ENCODE measurements at regions not wholly inside any gene's neighbourhood (a gene's known extent, or its start where the extent isn't known, plus 50 kb on each side); places are given as distances from the start of the nearest gene placed in this dataset.

DNA sequence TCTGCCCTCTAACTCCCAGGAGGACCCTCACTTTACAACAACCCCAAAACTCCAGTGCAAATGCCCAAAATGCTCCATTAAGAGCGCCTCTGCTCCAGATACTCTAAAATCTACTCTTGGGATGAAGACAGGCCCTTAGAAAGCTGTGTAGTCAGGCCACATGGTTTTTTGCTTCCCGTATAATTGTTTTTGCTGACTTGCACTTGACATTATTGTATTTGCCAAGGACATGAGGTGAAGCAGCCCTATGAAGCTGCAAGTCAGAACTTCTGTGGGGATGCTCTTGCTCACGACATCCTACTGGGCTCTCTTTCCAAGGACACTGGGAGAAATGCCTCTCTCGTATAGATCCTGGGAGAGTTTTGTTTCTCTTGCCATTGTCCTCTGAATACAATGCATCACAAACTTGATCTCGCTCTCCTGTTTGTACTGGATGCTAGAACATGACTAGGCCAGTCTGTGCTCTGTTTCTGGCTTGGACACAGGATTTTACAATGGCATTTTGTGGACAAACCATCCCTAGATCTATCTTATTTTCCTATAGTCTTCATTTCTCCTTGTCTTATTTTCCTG is 177.2 kb upstream of the DTNBP1 start:
- Mint-ChIP-seq H3K9me3 (peaks cover 0 to 1% (median 0%) of the 10 kb centered on the region in 6 donors), H3K27me3 (ENCODE audit: low read depth in 3 of 3) (peaks cover 0 to 6% (median 2%) of the 10 kb centered on the region in 3 donors), H3K27ac (no peak overlapping the region), H3K4me3 (no peak overlapping the region), H3K4me1 (no peaks in the 10 kb centered on the region), H3K36me3 (no peaks in the 10 kb centered on the region)
- no peak for DNase-seq

DNA sequence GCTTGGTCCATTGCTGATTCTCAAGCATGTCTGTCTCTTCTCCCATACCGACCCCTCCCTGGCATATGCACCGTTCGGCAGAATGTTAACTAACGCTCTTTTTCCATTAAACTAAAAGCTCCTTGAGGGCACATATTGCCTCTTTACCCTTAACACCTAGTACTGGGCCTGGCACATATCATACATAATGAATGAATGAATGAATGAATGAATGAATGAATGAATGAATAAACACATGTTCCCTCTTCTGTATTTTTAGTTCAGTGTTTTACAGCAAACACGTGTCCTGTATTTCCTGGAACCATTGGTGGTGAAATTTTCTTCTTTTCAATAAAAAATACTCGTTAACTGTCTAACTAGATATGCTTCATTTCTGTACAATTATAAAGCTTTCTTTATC is 174.4 kb upstream of the DTNBP1 start:
- H3K9me3 Mint-ChIP-seq: peaks cover 0 to 1% (median 0%) of the 10 kb centered on the region in 6 donors
- no peaks in the 10 kb centered on the region for H3K4me1 Mint-ChIP-seq
- H3K27me3 Mint-ChIP-seq (ENCODE audit: low read depth in 3 of 3): peaks cover 0 to 6% (median 2%) of the 10 kb centered on the region in 3 donors
- H3K27ac Mint-ChIP-seq: no peak overlapping the region
- no peak for DNase-seq
- no peak overlapping the region for H3K4me3 Mint-ChIP-seq
- H3K36me3 Mint-ChIP-seq: no peaks in the 10 kb centered on the region

DNA sequence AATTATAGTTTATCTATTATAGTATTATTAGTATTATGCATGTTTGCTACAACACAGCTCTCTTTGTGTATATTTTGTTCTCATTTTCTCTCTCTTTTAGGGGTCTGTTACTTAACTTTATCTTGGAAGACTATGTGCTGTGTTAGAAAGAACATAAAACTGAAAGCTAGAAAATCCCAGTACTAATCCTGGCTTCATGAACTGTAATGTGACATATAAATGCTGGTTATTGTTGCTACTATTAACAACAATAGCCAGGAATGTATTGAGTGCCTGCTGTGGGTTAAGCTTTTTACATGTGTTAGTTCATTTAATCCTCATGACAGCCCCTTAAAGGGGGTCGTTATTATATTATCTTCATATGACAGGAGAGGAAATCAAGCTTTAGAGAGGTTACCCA is 170.0 kb upstream of the DTNBP1 start:
- no peak overlapping the region for H3K4me3 Mint-ChIP-seq
- no peak overlapping the region for H3K27ac Mint-ChIP-seq
- H3K27me3 Mint-ChIP-seq (ENCODE audit: low read depth in 3 of 3): peaks cover 0 to 3% (median 0%) of the 10 kb centered on the region in 3 donors
- H3K9me3 Mint-ChIP-seq: peaks cover 0 to 1% (median 0%) of the 10 kb centered on the region in 6 donors
- no peaks in the 10 kb centered on the region for H3K36me3 Mint-ChIP-seq
- H3K4me1 Mint-ChIP-seq: no peaks in the 10 kb centered on the region
- no peak for DNase-seq

DNA sequence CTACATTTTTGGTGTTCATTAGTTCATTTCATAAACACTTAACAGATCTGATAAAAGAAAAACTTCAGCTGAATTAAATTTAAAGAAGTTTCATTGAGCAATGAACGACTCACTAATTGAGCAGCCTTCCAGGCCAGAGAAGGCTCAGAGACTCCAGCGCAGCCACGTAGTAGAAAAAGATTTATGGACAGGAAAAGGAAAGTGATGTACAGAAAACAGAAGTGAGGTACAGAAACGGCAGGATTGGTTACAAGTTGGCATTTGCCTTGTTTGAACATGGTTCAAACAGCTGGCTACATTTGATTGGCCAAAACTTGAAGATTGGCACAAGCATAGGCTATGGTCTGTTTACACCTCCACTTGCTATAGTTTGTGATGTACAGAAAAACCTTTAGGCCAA is 166.3 kb upstream of the DTNBP1 start:
- Mint-ChIP-seq H3K36me3 (no peaks in the 10 kb centered on the region), H3K4me1 (no peaks in the 10 kb centered on the region), H3K9me3 (no peaks in the 10 kb centered on the region), H3K4me3 (no peak overlapping the region), H3K27me3 (ENCODE audit: low read depth in 3 of 3) (peaks cover 0 to 5% (median 2%) of the 10 kb centered on the region in 3 donors), H3K27ac (no peak overlapping the region)
- no peak for DNase-seq

- no peaks in the 10 kb centered on the region for H3K9me3 Mint-ChIP-seq
- no peaks in the 10 kb centered on the region for H3K4me1 Mint-ChIP-seq
- H3K36me3 Mint-ChIP-seq: no peaks in the 10 kb centered on the region
- DNase-seq: no peak
- H3K4me3 Mint-ChIP-seq: no peak overlapping the region
- peaks cover 0 to 10% (median 2%) of the 10 kb centered on the region in 3 donors for H3K27me3 Mint-ChIP-seq (ENCODE audit: low read depth in 3 of 3)
- H3K27ac Mint-ChIP-seq: no peak overlapping the region
These were observed 164.8 kb upstream of the DTNBP1 start for GRCh38 chr6:15827496-15828255.

DNA sequence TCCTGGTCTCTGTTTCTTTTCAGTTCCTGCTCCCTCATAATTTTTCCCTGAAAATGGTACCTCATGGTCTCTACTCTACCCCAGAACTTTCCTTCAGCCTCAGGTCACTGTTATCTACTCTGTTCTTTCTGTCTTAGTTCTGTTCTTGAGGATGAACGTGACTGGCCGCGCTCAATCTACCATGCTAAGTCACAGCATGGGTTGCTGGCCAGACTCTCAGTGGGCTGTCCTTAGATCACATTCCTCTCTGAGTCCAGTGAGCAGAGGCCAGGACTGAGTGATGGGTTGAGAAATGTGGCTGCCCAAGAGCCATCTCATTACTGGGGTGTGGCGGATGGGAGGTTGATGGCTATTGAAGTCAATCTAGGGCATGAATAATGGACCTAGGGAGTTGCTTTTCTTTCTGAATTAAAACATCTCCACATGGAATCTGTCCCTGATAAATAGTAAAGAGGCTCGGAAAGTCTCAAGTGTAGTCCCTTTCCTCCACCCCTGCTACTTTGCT is 164.0 kb upstream of the DTNBP1 start:
- peaks cover 2 to 10% (median 2%) of the 10 kb centered on the region in 3 donors for H3K27me3 Mint-ChIP-seq (ENCODE audit: low read depth in 3 of 3)
- H3K4me1 Mint-ChIP-seq: no peaks in the 10 kb centered on the region
- no peak overlapping the region for H3K4me3 Mint-ChIP-seq
- H3K36me3 Mint-ChIP-seq: no peaks in the 10 kb centered on the region
- no peak for DNase-seq
- H3K27ac Mint-ChIP-seq: no peak overlapping the region
- no peaks in the 10 kb centered on the region for H3K9me3 Mint-ChIP-seq

GRCh38 chr6:15825332-15825930 is 162.6 kb upstream of the DTNBP1 start:
- DNase-seq: no peak
- Mint-ChIP-seq H3K36me3 (no peaks in the 10 kb centered on the region), H3K27me3 (ENCODE audit: low read depth in 3 of 3) (peaks cover 2 to 10% (median 2%) of the 10 kb centered on the region in 3 donors), H3K27ac (no peak overlapping the region), H3K4me3 (no peak overlapping the region), H3K4me1 (no peaks in the 10 kb centered on the region), H3K9me3 (no peaks in the 10 kb centered on the region)

- no peak for DNase-seq
- peaks cover 2 to 13% (median 2%) of the 10 kb centered on the region in 3 donors for H3K27me3 Mint-ChIP-seq (ENCODE audit: low read depth in 3 of 3)
- no peaks in the 10 kb centered on the region for H3K36me3 Mint-ChIP-seq
- H3K27ac Mint-ChIP-seq: no peak overlapping the region
- H3K4me1 Mint-ChIP-seq: no peaks in the 10 kb centered on the region
- H3K4me3 Mint-ChIP-seq: no peak overlapping the region
- no peaks in the 10 kb centered on the region for H3K9me3 Mint-ChIP-seq
These were observed 162.0 kb upstream of the DTNBP1 start for GRCh38 chr6:15824811-15825210.

- H3K36me3 Mint-ChIP-seq: no peaks in the 10 kb centered on the region
- peaks cover 2 to 14% (median 2%) of the 10 kb centered on the region in 3 donors for H3K27me3 Mint-ChIP-seq (ENCODE audit: low read depth in 3 of 3)
- H3K4me3 Mint-ChIP-seq: no peak overlapping the region
- no peak for DNase-seq
- H3K4me1 Mint-ChIP-seq: no peaks in the 10 kb centered on the region
- H3K27ac Mint-ChIP-seq: no peak overlapping the region
- H3K9me3 Mint-ChIP-seq: no peaks in the 10 kb centered on the region
These were observed 161.1 kb upstream of the DTNBP1 start for GRCh38 chr6:15823838-15824414.

GRCh38 chr6:15822835-15823234 is 160.0 kb upstream of the DTNBP1 start:
- Mint-ChIP-seq H3K9me3 (no peaks in the 10 kb centered on the region), H3K4me3 (no peak overlapping the region), H3K27me3 (ENCODE audit: low read depth in 3 of 3) (peaks cover 2 to 14% (median 2%) of the 10 kb centered on the region in 3 donors), H3K27ac (no peak overlapping the region), H3K4me1 (no peaks in the 10 kb centered on the region), H3K36me3 (no peaks in the 10 kb centered on the region)
- no peak for DNase-seq

DNA sequence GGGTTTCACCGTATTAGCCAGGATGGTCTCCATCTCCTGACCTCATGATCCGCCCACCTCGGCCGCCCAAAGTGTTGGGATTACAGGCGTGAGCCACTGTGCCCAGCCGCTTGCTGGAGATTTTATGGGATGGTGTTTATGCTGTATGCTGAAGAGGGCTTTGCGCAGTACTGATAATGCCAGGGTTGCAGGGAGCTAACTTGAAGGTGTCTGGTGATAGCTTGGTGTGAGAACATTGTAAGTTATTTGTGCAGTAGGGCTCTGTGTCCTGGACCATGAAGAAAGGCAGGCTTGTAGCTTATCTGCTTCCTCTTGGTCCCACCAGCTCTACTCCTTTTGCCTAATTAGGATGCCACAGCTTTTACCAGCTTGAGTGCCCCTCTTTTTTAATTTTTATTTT is 157.0 kb upstream of the DTNBP1 start:
- Mint-ChIP-seq H3K4me3 (no peak overlapping the region), H3K4me1 (no peaks in the 10 kb centered on the region), H3K27me3 (ENCODE audit: low read depth in 3 of 3) (peaks cover under 1 to 13% (median 2%) of the 10 kb centered on the region in 3 donors), H3K36me3 (no peaks in the 10 kb centered on the region), H3K9me3 (no peaks in the 10 kb centered on the region), H3K27ac (no peak overlapping the region)
- DNase-seq: no peak

DNA sequence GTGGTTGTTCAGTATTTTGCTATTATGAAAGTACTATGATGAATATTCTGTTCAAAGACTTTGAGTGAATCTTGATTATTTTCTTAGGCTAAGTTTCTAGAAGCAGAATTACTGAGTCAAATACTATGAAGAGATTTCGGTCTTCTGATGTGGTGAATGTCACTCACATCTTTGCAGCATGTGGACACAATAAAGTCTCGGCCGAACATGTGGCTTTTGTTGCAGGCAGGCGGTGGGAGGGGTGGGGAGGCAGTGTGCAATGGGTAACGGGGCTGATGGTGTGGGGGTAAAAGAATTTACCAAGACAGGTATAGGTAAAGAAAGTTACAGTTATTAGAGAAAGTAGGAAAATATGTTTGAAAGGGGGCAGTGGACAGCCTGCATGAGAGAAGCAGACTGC is 156.4 kb upstream of the DTNBP1 start:
- no peaks in the 10 kb centered on the region for H3K9me3 Mint-ChIP-seq
- H3K4me1 Mint-ChIP-seq: no peaks in the 10 kb centered on the region
- peaks cover 0 to 13% (median 2%) of the 10 kb centered on the region in 3 donors for H3K27me3 Mint-ChIP-seq (ENCODE audit: low read depth in 3 of 3)
- no peak overlapping the region for H3K4me3 Mint-ChIP-seq
- no peak overlapping the region for H3K27ac Mint-ChIP-seq
- no peaks in the 10 kb centered on the region for H3K36me3 Mint-ChIP-seq
- no peak for DNase-seq

DNA sequence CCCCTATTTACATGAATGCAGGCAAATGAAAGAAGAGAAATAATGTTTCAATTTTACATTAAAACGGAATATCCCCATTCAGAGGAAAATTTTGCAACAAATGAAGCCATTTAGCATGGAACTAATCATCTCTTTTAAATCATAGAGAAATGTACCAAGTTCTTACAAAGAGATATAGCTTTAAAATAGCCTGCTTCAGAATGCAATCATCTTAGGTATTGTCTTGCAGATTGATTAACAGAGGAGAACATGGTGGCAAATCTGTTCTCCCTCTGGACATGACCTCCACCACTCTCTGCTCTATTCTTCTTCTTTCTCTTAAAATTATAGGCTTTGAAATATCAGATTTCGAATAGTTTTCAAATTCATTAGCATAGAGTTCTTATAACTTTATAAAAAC is 155.7 kb upstream of the DTNBP1 start:
- no peak overlapping the region for H3K27ac Mint-ChIP-seq
- peaks cover 1 to 12% (median 2%) of the 10 kb centered on the region in 3 donors for H3K27me3 Mint-ChIP-seq (ENCODE audit: low read depth in 3 of 3)
- H3K4me1 Mint-ChIP-seq: peaks cover 0 to 4% of the 10 kb centered on the region in 2 donors
- H3K36me3 Mint-ChIP-seq: no peaks in the 10 kb centered on the region
- H3K4me3 Mint-ChIP-seq: no peak overlapping the region
- H3K9me3 Mint-ChIP-seq: no peaks in the 10 kb centered on the region
- DNase-seq: no peak

GRCh38 chr6:15818044-15818443 is 155.2 kb upstream of the DTNBP1 start:
- H3K4me1 Mint-ChIP-seq: peaks cover 0 to 5% of the 10 kb centered on the region in 2 donors
- DNase-seq: no peak
- no peak overlapping the region for H3K4me3 Mint-ChIP-seq
- no peaks in the 10 kb centered on the region for H3K36me3 Mint-ChIP-seq
- peaks cover 2 to 11% (median 2%) of the 10 kb centered on the region in 3 donors for H3K27me3 Mint-ChIP-seq (ENCODE audit: low read depth in 3 of 3)
- no peak overlapping the region for H3K27ac Mint-ChIP-seq
- no peaks in the 10 kb centered on the region for H3K9me3 Mint-ChIP-seq
